ENCODE measurements at regions not wholly inside any gene's neighbourhood (a gene's known extent, or its start where the extent isn't known, plus 50 kb on each side); places are given as distances from the start of the nearest gene placed in this dataset.

DNA sequence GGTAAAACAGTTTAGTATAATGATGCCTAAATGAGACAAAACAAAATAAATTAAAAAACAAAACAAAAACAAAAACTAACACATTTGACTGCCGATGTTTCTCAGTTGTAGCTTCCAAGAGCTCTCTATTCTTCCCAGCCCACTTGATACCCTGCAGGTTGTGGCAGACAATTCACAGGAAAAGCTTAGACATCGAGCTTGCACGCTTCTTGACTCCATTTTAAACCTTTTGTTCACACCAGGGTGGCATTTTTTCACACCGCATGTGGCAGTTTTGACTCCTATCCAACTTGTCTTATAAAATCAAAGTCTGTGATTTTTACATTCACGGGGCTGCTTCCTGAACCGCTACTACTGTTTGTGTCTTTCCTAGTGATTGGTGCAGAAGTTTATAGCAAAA, 575.9 kb downstream of the USP25 start:
- FAIRE-seq (no peak), DNase-seq (ENCODE audit: insufficient read length, low spot score) (no peak)
- TF ChIP-seq POU2F2 (IDR thresholded peaks at IDR 0.05; ENCODE audit: low read depth, low read length), result no peak
- no peak for TF ChIP-seq SPI1 (IDR thresholded peaks at IDR 0.05; ENCODE audit: low read depth, low read length)
- no peak for TF ChIP-seq POLR2AphosphoS5 (IDR thresholded peaks at IDR 0.05; ENCODE audit: low read depth, low read length)
- TF ChIP-seq TAF1 (IDR thresholded peaks at IDR 0.05; ENCODE audit: low read depth, low read length), result no peak
- TF ChIP-seq PAX5 (IDR thresholded peaks at IDR 0.05; ENCODE audit: insufficient read depth, low read length, severe bottlenecking), result no peak
- no peak for TF ChIP-seq POLR2A (IDR thresholded peaks at IDR 0.05; ENCODE audit: low read depth, low read length)

DNA sequence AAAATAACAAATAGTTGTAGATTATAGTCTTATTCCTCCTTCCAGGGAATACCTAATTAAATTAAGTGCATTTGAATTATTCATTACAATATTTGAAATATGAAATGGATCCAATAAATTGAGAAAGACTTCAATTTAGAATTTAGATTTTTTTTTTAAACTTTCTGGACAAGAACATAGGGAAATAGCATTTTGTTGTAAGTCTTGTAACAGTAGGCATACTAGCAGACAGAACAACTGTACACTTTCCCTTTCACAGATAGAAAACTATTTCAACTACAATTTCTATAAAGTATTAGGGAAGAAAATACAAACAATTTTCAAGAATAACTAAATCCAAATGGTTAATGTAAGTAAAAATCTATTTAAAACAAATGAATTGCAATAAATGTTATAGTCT, 577.5 kb downstream of the USP25 start:
- TF ChIP-seq POLR2A (IDR thresholded peaks at IDR 0.05; ENCODE audit: low read depth, low read length) (no peak), POLR2AphosphoS5 (IDR thresholded peaks at IDR 0.05; ENCODE audit: low read depth, low read length) (no peak)
- FAIRE-seq (no peak), DNase-seq (ENCODE audit: insufficient read length, low spot score) (no peak)

GRCh38 chr21:16308269-16308668, 578.5 kb downstream of the USP25 start:
- FAIRE-seq, result no peak
- no peak for DNase-seq (ENCODE audit: insufficient read length, low spot score)
- no peak for TF ChIP-seq PAX5 (IDR thresholded peaks at IDR 0.05; ENCODE audit: insufficient read depth, low read length, severe bottlenecking)

- FAIRE-seq (no peak), DNase-seq (ENCODE audit: insufficient read length, low spot score) (no peak)
- no peak for TF ChIP-seq POLR2AphosphoS5 (IDR thresholded peaks at IDR 0.05; ENCODE audit: low read depth, low read length)
- no peak for TF ChIP-seq POU2F2 (IDR thresholded peaks at IDR 0.05; ENCODE audit: low read depth, low read length)
- no peak for TF ChIP-seq TAF1 (IDR thresholded peaks at IDR 0.05; ENCODE audit: low read depth, low read length)
- TF ChIP-seq POLR2A (IDR thresholded peaks at IDR 0.05; ENCODE audit: low read depth, low read length), result no peak
- no peak for TF ChIP-seq SPI1 (IDR thresholded peaks at IDR 0.05; ENCODE audit: low read depth, low read length)
- no peak for TF ChIP-seq PAX5 (IDR thresholded peaks at IDR 0.05; ENCODE audit: insufficient read depth, low read length, severe bottlenecking)
Measured at GRCh38 chr21:16309250-16309971, 579.6 kb downstream of the USP25 start.

- FAIRE-seq (no peak), DNase-seq (ENCODE audit: insufficient read length, low spot score) (no peak)
- TF ChIP-seq POLR2AphosphoS5 (IDR thresholded peaks at IDR 0.05; ENCODE audit: low read depth, low read length) (no peak), SPI1 (IDR thresholded peaks at IDR 0.05; ENCODE audit: low read depth, low read length) (no peak), POLR2A (IDR thresholded peaks at IDR 0.05; ENCODE audit: low read depth, low read length) (no peak), POU2F2 (IDR thresholded peaks at IDR 0.05; ENCODE audit: low read depth, low read length) (no peak), PAX5 (IDR thresholded peaks at IDR 0.05; ENCODE audit: insufficient read depth, low read length, severe bottlenecking) (no peak), TAF1 (IDR thresholded peaks at IDR 0.05; ENCODE audit: low read depth, low read length) (no peak)
Measured at GRCh38 chr21:16310176-16310575, 580.4 kb downstream of the USP25 start.

- TF ChIP-seq POLR2AphosphoS5 (IDR thresholded peaks at IDR 0.05; ENCODE audit: low read depth, low read length) (no peak), SPI1 (IDR thresholded peaks at IDR 0.05; ENCODE audit: low read depth, low read length) (no peak), PAX5 (IDR thresholded peaks at IDR 0.05; ENCODE audit: insufficient read depth, low read length, severe bottlenecking) (no peak), POLR2A (IDR thresholded peaks at IDR 0.05; ENCODE audit: low read depth, low read length) (no peak), POU2F2 (IDR thresholded peaks at IDR 0.05; ENCODE audit: low read depth, low read length) (no peak), TAF1 (IDR thresholded peaks at IDR 0.05; ENCODE audit: low read depth, low read length) (no peak)
- FAIRE-seq (no peak), DNase-seq (ENCODE audit: insufficient read length, low spot score) (no peak)
Measured at GRCh38 chr21:16311229-16311628, 581.4 kb downstream of the USP25 start.

- TF ChIP-seq SPI1 (IDR thresholded peaks at IDR 0.05; ENCODE audit: low read depth, low read length) (no peak), POU2F2 (IDR thresholded peaks at IDR 0.05; ENCODE audit: low read depth, low read length) (no peak), POLR2AphosphoS5 (IDR thresholded peaks at IDR 0.05; ENCODE audit: low read depth, low read length) (no peak), PAX5 (IDR thresholded peaks at IDR 0.05; ENCODE audit: insufficient read depth, low read length, severe bottlenecking) (no peak), TAF1 (IDR thresholded peaks at IDR 0.05; ENCODE audit: low read depth, low read length) (no peak), POLR2A (IDR thresholded peaks at IDR 0.05; ENCODE audit: low read depth, low read length) (no peak)
- DNase-seq (ENCODE audit: insufficient read length, low spot score), result no peak
- no peak for FAIRE-seq
Measured at GRCh38 chr21:16312321-16312720, 582.5 kb downstream of the USP25 start.

DNA sequence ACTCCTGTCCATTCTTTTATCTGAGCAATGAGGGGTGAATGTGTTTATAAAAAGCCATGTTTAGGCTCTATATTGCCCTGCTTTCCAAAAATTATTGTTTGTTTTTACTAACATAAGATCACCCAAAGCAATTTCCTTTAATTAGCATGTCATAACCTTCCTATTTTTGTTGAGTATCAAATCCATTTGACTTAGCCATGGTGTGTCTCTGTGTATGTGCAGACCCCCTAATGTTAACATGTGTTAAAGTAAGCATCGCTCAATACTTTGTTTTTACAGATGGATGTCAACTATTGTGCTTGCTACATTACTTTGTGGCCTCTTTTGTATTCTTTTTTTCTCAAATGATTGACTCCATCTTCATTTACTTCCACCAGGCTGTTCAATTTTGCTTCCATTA, 585.4 kb downstream of the USP25 start:
- TF ChIP-seq SPI1 (IDR thresholded peaks at IDR 0.05; ENCODE audit: low read depth, low read length) (no peak), POLR2A (IDR thresholded peaks at IDR 0.05; ENCODE audit: low read depth, low read length) (no peak), PAX5 (IDR thresholded peaks at IDR 0.05; ENCODE audit: insufficient read depth, low read length, severe bottlenecking) (no peak), TAF1 (IDR thresholded peaks at IDR 0.05; ENCODE audit: low read depth, low read length) (no peak)
- no peak for FAIRE-seq
- no peak for DNase-seq (ENCODE audit: insufficient read length, low spot score)

- FAIRE-seq (no peak), DNase-seq (ENCODE audit: insufficient read length, low spot score) (no peak)
- no peak for TF ChIP-seq POLR2AphosphoS5 (IDR thresholded peaks at IDR 0.05; ENCODE audit: low read depth, low read length)
- no peak for TF ChIP-seq SPI1 (IDR thresholded peaks at IDR 0.05; ENCODE audit: low read depth, low read length)
- no peak for TF ChIP-seq TAF1 (IDR thresholded peaks at IDR 0.05; ENCODE audit: low read depth, low read length)
- no peak for TF ChIP-seq PAX5 (IDR thresholded peaks at IDR 0.05; ENCODE audit: insufficient read depth, low read length, severe bottlenecking)
- no peak for TF ChIP-seq POU2F2 (IDR thresholded peaks at IDR 0.05; ENCODE audit: low read depth, low read length)
- no peak for TF ChIP-seq POLR2A (IDR thresholded peaks at IDR 0.05; ENCODE audit: low read depth, low read length)
Measured at GRCh38 chr21:16318651-16319300, 589.0 kb downstream of the USP25 start.

- TF ChIP-seq POU2F2 (IDR thresholded peaks at IDR 0.05; ENCODE audit: low read depth, low read length) (no peak), SPI1 (IDR thresholded peaks at IDR 0.05; ENCODE audit: low read depth, low read length) (no peak), PAX5 (IDR thresholded peaks at IDR 0.05; ENCODE audit: insufficient read depth, low read length, severe bottlenecking) (no peak), POLR2AphosphoS5 (IDR thresholded peaks at IDR 0.05; ENCODE audit: low read depth, low read length) (no peak)
- no peak for DNase-seq (ENCODE audit: insufficient read length, low spot score)
- FAIRE-seq, result no peak
Measured at GRCh38 chr21:16320110-16320509, 590.3 kb downstream of the USP25 start.
